Lower leg skin (tissue), 4 donors: ENCODE measurements at regions not wholly inside any gene's neighbourhood (a gene's known extent, or its start where the extent isn't known, plus 50 kb on each side); places are given as distances from the start of the nearest gene placed in this dataset.
"Not testable (repeated sequence)": the region's sequence is repeated elsewhere in the genome, so short reads cannot be mapped to it uniquely, and the experiment has no call there.

Experiments used
- DNase-seq, 2 donors: peaks; one replicate each; pipeline ENCODE4 v3.0.0-alpha.2; 2019; ENCODE audit warnings: low spot score in 2 of 2
- H3K4me3 ChIP-seq: fragments of 200-600 bp; sonication (generic); 2 replicates; pipeline ENCODE4 v1.5.1; 2017; ENCODE audit warnings: mild to moderate bottlenecking, low read depth; ENCODE audit not compliant: poor library complexity, severe bottlenecking
- POLR2A ChIP-seq, 2 donors: fragments of 450-650 bp; IDR thresholded peaks; one replicate each; pipeline ENCODE4 v1.6.1; 2016 to 2017; ENCODE audit warnings: antibody characterized with exemption in 2 of 2, mild to moderate bottlenecking in 1 of 2, moderate library complexity in 1 of 2
- WGBS, 2 donors: methylation state at CpG; one replicate each; pipeline ENCODE4 v1.1.5; 2018; 5-methylcytosine and 5-hydroxymethylcytosine counted together
- intact Hi-C: fragments of 100-400 bp; cut with DNase I; formaldehyde crosslinking; loops from one replicate; pipeline ENCODE4 v1.15.0; 2023; ENCODE audit warnings: low total_unique reads
- TF ChIP-seq, protein P1 (sequence below), 3 donors: fragments of 450-650 bp; IDR thresholded peaks; one replicate each; pipeline ENCODE4 v1.5.1; 2016; ENCODE audit warnings: antibody characterized with exemption in 3 of 3, mild to moderate bottlenecking in 3 of 3, moderate library complexity in 2 of 3

DNA sequence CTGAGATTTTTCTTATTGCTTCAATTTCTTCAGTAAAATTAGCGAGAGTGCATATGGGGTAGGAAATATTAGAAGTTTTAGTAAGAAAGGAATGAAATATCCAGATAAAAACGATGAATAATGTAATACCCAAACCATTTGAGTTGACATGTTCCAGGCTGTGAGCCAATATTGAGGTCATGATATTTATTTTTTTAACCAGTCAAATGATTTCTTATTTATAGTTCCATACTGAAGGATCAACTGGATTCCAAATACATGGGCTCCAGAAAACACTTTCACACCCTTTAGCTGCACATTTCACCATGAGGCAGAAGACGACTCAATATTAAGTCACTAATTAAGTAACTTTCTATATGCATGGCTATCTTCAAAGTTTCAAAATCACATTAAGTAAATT is 312.5 kb downstream of the PPP1R3A start:
- no peak for DNase-seq
- no peak for TF ChIP-seq POLR2A (IDR thresholded peaks at IDR 0.05)
- WGBS, 2 donors: 51 to 54% methylated on average over 3 of the region's 3 CpGs
- no peak overlapping the region for H3K4me3 ChIP-seq
- intact Hi-C loops: no loop called here

- H3K4me3 ChIP-seq, intact Hi-C loops, DNase-seq: not testable (repeated sequence)
- 62 to 72% methylated on average over 2 of the region's 2 CpGs for WGBS, 2 donors
Observed at GRCh38 chr7:113600428-113600827, 318.4 kb downstream of the PPP1R3A start.

GRCh38 chr7:113593455-113593854 is 325.4 kb downstream of the PPP1R3A start:
- intact Hi-C loops, DNase-seq, H3K4me3 ChIP-seq: not testable (repeated sequence)
- WGBS, 2 donors: 96% methylated on average over 8 to 28 of the region's 30 CpGs

GRCh38 chr7:113592924-113593323 is 325.9 kb downstream of the PPP1R3A start:
- WGBS, 2 donors: 91 to 95% methylated on average over 7 to 8 of the region's 8 CpGs

DNA sequence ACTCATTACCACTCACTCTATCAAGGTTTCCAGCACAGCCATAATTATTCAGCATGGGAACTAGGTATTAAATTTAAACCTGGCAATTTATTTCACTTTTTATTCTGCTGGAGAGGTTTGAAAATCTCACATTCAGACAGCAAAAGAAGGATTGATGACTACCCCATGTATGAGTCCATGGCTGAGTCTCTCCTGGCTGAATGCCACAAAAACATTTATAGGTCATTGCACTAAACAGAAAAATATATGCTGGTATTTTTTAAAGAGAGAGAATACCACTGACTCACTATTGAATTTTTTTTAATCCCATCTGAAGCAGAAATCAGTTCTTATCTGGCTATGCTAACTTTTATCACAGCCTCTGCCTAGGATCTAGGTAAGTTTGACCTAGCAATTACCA is 336.3 kb downstream of the PPP1R3A start:
- TF ChIP-seq, protein P1, sequence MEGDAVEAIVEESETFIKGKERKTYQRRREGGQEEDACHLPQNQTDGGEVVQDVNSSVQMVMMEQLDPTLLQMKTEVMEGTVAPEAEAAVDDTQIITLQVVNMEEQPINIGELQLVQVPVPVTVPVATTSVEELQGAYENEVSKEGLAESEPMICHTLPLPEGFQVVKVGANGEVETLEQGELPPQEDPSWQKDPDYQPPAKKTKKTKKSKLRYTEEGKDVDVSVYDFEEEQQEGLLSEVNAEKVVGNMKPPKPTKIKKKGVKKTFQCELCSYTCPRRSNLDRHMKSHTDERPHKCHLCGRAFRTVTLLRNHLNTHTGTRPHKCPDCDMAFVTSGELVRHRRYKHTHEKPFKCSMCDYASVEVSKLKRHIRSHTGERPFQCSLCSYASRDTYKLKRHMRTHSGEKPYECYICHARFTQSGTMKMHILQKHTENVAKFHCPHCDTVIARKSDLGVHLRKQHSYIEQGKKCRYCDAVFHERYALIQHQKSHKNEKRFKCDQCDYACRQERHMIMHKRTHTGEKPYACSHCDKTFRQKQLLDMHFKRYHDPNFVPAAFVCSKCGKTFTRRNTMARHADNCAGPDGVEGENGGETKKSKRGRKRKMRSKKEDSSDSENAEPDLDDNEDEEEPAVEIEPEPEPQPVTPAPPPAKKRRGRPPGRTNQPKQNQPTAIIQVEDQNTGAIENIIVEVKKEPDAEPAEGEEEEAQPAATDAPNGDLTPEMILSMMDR (IDR thresholded peaks at IDR 0.05): no peak
- intact Hi-C loops: no loop called here
- no peak for DNase-seq
- no peak overlapping the region for H3K4me3 ChIP-seq

More at GRCh38 chr7:113592924-113593323, 325.9 kb downstream of the PPP1R3A start:
- DNase-seq, intact Hi-C loops, H3K4me3 ChIP-seq: not testable (repeated sequence)

GRCh38 chr7:113563257-113563656 is 355.6 kb downstream of the PPP1R3A start:
- DNase-seq, intact Hi-C loops, H3K4me3 ChIP-seq: not testable (repeated sequence)
- 78 to 82% methylated on average over 8 of the region's 8 CpGs for WGBS, 2 donors

DNA sequence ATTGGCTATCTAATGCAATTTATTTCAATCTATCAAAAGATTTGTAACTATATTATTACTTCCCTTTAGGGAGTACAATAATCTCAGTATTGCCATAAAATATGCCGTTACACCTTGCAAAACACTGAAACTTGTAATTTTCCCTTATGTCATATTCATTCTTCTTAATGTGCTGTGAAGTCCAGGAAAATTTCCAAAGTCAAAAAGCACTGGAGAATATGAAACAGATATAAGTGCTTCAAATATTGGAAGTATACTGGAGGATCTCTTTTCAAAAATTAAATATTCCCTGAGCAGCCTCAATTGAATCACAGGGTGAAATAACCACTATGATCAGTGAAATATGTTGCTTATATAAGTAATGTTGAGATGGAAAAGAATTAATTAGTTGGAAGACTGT is 356.0 kb downstream of the PPP1R3A start:
- intact Hi-C loops: no loop called here
- 82 to 86% methylated on average over 1 of the region's 1 CpG for WGBS, 2 donors
- DNase-seq: no peak
- TF ChIP-seq, protein P1 (IDR thresholded peaks at IDR 0.05): no peak
- no peak for TF ChIP-seq POLR2A (IDR thresholded peaks at IDR 0.05)
- H3K4me3 ChIP-seq: no peak overlapping the region

DNA sequence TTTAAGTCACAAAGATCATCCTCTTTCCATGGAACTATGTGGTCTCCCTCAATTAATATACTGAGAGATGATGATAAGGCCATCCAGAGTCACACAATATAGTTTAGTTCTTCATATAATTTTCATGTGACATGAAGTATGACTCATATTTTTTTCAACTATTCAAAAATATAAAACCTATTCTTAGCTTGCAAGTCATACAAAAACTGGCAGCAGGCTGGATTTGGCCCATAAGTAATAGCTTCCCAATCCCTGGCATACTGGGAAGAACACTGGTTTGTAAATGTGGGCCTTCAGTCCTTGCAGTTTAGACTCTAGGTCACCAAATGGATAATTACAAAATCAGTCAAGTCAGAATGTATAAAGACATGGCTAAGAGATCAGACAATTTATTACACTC is 356.6 kb downstream of the PPP1R3A start:
- intact Hi-C loops: no loop called here
- no peak for DNase-seq
- TF ChIP-seq, protein P1 (IDR thresholded peaks at IDR 0.05): no peak
- TF ChIP-seq POLR2A (IDR thresholded peaks at IDR 0.05): no peak

DNA sequence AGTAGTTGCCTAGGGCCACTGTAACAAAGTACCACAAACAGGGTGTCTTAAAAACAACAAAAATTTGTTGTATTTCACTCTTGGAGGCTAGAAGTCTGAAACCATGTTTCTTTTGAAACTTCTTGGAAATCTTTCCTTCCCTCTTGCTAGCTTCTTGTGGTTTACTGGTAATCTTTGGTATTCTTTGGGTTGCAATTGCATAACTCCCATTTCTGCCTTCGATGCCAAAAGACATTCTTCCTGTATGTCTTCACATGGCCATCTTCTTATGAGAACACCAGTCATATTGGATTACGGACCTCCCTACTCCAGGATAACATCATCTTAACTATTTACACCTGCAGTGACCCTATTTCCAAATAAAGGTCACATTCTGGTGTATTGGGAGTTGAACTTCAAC is 357.4 kb downstream of the PPP1R3A start:
- H3K4me3 ChIP-seq: no peak overlapping the region
- 63 to 74% methylated on average over 2 of the region's 2 CpGs for WGBS, 2 donors
- DNase-seq: no peak
- TF ChIP-seq POLR2A (IDR thresholded peaks at IDR 0.05): no peak
- TF ChIP-seq, protein P1 (IDR thresholded peaks at IDR 0.05): no peak
- intact Hi-C loops: no loop called here

More for the DNA sequence above, 356.6 kb downstream of the PPP1R3A start:
- H3K4me3 ChIP-seq: no peak overlapping the region
